KG1 (cell line): ENCODE measurements at regions not wholly inside any gene's neighbourhood (a gene's known extent, or its start where the extent isn't known, plus 50 kb on each side); places are given as distances from the start of the nearest gene placed in this dataset.
"Not testable (repeated sequence)": the region's sequence is repeated elsewhere in the genome, so short reads cannot be mapped to it uniquely, and the experiment has no call there.

Experiments used
- DNase-seq: peaks from one replicate; lab custom pipeline; 2025; lab: John Stamatoyannopoulos, UW

- no peak for DNase-seq
Measured at GRCh38 chr11:93902921-93903320, 52.5 kb upstream of the VSTM5 start.

DNA sequence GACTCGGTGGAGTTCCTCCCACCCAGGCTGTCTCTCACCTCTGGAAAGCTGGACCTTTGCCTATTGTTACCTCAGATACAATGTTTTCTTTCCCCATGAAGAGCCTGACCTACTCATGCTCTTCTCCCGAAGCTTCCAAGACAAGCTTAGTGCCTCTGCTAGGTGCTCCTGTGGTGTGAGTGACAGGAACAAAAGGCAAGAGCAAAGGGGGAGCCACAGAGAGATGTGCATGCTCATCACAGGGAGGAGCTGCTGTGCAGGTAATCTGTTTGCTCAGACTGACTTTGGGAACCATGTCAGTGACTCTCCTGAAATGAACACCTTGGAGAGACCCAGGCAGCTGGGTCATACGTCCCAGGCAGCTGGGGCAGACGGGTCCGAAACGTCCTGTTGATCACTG is 53.6 kb upstream of the VSTM5 start:
- DNase-seq: no peak

DNA sequence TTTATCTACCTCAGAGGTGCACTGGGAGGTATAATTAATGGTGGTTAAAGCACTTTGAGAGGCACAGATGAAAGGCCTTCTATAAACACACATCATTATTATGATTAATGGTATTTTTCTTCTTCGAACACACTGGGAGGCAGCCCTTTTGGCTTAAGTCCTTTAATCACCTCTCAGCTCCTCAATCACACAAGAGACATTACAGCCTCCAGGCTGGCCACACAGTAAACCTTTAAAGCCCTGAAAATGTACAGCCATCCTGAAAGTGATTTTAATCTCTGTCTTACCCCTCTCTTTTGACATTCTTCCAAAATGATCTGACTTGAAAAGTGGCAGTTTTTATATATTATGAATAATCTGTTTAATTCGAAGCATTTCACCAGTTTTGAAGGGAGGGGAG is 54.3 kb upstream of the VSTM5 start:
- DNase-seq: no peak

- DNase-seq: no peak
Measured at GRCh38 chr11:93905384-93905783, 55.0 kb upstream of the VSTM5 start.

- no peak for DNase-seq
Measured at GRCh38 chr11:93906486-93906885, 56.1 kb upstream of the VSTM5 start.

GRCh38 chr11:93907901-93908300 is 57.5 kb upstream of the VSTM5 start:
- no peak for DNase-seq

DNA sequence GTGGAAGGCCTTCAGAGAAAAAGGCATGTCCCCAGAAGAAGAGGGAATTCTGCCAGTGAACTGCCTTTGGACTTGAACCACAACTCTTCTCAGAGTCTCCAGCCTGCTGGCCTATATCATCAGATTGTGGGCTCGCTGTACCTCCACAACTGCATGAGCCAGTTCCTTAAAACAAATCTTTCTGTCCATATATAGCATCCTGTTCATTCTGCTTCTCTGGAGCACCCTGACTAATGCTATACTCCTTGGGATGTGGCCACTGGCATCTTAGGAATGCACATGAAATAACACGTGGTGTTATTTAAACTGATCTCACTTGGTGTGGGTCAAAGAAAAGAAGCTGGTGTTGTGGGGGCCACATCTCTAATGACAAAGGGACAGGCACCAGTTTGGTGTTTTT is 58.3 kb upstream of the VSTM5 start:
- no peak for DNase-seq

DNA sequence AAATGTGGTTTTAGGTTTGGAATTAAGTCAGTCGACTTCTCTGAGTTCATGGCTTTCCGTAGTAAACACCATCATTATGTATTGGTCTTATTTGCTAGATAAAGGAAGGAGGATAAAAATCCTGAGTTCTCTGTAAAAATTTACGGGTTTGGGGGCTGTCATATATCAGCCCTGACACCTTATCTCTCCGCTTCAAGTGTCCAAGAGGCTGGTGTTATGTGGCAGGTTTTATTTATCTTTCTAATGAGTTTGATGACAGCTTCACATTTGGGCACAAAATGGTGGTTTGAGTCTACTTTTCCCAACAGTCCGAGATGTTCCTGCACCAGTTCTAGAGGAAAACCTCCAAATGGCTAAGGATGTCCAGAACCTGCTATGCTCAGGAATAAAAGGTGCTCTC is 67.3 kb upstream of the VSTM5 start:
- DNase-seq: no peak

DNA sequence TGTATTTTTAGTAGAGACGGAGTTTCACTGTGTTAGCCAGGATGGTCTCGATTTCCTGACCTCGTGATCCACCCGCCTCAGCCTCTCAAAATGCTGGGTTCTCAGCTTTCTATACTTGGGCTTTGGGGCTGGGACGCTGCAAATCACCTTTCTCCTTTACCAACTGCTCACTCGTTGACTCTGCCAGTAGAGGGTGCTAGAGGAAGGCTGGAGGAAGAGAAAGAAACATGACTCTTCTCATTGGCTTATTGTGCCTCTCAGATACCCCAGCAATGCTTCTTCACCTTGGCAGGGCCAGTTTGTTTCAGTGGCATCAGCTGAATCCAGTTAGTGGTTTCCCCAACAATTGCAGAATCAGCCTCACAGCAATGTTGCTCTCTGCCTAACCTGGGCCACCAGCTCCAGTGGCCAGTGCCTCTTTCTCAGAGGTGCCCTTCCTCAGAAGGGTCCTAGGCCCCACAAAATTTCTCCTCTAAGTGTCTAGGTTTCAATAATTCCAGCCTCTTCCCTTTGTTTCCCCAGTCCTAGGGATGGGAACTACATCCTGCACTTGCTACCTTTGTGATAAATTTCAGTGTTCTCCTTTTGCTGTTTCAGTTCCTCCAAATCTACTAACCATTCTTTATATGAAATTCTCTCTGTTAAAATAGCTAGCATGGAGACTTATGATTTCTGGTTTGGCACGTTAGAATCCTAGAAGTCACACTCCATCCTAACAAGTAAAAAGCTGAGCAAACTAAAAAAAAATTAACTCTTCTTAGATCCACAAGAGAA is 71.5 kb upstream of the VSTM5 start:
- peak; percentile 33 for DNase-seq

GRCh38 chr11:93922830-93923229 is 72.4 kb upstream of the VSTM5 start:
- no peak for DNase-seq

DNA sequence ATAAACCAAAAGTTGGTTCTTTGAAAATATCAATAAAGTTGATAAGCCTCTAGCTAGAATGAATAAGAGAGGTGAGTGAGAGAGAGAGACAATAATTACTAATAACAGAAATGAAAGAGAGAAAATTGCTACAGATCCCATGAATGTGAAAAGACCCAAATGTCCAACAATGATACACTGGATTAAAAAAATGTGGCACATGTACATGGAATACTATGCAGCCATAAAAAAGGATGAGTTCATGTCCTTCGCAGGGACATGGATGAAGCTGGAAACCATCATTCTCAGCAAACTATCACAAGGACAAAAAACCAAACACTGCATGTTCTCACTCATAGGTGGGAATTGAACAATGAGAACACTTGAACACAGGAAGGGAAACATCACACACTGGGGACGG is 75.7 kb upstream of the VSTM5 start:
- not testable (repeated sequence) for DNase-seq

- no peak for DNase-seq
Measured at GRCh38 chr11:93929407-93929806, 79.0 kb upstream of the VSTM5 start.

- no peak for DNase-seq
Measured at GRCh38 chr11:93933230-93933629, 82.8 kb upstream of the VSTM5 start.

DNA sequence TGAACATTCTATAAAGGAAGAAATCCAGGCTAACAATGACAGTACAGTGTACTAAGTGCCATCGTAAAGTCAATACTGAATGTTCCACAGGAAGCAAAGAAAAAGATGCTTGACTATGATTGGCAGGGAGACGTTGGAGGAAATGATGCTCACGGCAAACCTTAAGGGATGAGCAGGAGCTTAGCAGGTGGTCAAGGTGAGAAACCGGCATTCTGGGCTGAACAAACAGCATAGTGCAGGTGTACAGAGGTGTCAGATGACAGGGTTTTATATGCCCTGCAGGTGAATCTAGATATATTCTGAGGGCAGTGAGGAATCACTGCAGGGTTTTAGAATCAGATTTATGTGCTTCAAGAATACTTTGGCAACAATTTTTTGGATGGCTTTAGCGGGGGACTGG is 85.3 kb upstream of the HEPHL1 start:
- DNase-seq: no peak

- DNase-seq: no peak
Measured at GRCh38 chr11:93936460-93936859, 84.7 kb upstream of the HEPHL1 start.

DNA sequence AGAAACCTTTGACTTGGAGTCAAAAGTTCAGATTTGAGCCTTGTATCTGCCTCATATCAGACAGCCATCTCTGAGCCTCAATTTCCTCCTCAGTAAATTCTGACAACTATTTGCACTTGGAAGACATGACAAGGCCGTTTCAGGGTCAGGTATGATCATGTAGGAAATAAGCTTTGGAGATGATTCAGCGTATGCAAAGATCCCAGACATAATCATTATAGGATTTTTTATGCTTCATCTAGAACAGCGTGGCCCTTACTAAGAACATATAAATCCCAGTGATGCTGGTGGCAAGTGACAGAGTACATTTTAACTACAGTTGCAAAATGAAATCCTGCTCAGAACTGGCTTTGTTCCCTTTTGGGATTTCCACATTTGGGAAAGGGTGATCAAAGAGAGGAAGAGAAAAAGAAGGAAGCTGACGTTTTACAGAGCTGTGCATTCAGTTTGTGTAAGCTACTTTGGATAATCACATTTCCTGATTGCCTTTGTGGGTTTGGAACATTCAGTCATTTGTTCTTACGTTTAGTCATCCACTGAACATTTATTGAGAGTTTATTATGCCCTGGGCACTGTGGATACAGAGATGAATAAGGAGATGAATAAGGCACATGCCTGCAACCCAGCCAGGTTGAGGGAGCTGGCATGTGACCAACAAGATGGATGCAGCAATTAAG is 81.9 kb upstream of the HEPHL1 start:
- no peak for DNase-seq

GRCh38 chr11:93940395-93940794 is 80.8 kb upstream of the HEPHL1 start:
- DNase-seq: no peak

DNA sequence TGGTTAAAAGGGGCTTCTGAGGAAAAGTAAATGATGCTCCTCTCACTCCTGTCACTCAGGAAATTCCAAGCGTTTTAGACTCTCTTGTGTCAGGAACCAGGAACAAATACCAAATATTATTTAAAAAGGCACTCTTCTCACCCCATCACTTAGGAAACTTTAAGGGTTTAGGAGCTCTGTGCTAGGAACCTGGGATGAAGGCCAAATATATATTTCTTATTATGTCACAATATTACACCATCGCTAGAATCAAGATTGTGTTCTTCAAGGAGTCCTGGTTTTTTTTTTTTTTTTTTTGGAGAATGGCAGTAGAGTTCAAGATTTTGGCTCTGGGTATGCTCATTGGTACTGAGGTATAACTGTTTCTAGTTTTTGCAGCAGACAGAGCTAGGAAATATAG is 79.0 kb upstream of the HEPHL1 start:
- DNase-seq: no peak

GRCh38 chr11:93945596-93945995 is 75.6 kb upstream of the HEPHL1 start:
- no peak for DNase-seq

DNA sequence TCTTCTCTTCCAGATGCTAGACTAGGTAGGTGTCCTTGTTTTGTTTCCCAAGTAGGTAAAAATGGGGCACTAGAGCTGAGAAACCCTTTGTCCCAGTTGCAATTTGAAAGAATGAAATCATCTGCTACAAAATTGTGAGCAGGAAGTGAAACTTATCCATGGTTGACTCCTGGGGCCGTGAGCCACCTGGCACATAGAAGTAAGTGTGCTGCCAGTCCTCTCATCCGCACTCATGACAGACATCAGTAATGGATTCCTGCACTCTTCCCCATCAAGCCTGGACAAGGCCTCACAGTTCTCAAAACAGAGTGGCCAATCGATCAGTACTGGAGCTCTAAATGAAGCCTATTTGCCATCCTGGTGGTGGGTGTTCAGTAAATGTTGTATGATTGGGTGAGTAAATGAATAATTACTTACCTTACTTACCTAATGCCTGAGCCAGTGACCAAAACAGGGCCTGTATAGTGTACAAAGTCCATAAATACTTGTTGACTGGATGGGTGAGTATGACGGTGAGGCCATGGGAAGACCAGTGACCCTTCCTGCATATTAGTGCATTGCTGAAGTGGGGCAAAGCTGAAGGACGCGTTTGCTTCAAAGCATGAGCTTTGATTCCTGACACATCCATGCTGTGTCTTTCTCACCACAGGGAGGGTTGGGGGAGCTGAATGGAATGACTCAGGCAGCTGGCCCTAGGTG is 68.9 kb upstream of the HEPHL1 start:
- DNase-seq: no peak

GRCh38 chr11:93957397-93957952 is 63.7 kb upstream of the HEPHL1 start:
- DNase-seq: no peak

- DNase-seq: no peak
Measured at GRCh38 chr11:93958991-93959390, 62.2 kb upstream of the HEPHL1 start.

DNA sequence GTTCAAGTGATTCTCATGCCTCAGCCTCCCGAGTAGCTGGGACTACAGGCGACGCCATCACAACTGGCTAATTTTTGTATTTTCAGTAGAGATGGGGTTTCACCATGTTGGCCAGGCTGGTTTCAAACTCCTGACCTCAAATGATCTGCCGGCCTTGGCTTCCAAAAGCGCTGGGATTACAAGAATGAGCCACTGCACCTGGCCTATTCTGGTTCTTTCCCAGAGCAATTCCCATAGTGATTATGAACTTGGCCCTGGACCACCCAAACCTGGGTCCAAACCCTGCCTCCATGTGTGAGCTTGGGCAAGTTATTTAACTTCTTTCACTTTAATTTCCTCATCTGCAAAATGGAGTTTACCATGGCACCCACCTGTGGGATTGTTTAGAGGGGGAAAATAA is 61.5 kb upstream of the HEPHL1 start:
- no peak for DNase-seq
